GM18526 (cell line): ENCODE measurements at regions not wholly inside any gene's neighbourhood (a gene's known extent, or its start where the extent isn't known, plus 50 kb on each side); places are given as distances from the start of the nearest gene placed in this dataset.

ENCODE experiments used
- POLR2A ChIP-seq: IDR thresholded peaks from 3 replicates; pipeline ENCODE4 v1.6.1; 2011; ENCODE audit not compliant: insufficient read length; ENCODE audit errors: extremely low read depth

DNA sequence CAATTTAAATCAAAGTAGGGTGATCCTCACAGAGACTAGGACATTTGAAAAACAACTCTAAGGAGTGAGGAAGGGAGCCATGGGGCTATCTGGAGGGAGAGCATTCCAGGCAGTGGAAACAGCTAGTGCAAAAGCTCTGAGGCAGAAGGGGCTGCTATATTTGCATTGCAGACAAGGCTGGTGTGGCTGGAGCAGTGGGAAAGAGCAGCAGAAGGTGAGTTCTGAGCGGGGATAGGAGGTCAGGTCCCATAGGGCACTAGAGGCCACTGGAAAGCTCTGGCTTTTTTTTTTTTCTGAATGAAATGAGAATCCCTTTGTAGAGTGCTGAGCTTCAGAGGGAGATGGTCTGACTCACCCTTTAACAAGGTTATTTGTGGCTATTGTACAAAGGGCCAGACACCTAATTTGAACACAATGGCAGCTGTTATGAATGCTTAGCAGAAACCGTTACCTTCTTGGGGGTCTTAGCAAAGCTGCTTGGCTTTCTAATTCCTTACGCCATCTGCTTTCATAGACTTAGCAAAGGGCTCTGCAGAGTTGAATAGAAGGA is 291.6 kb downstream of the BUD13 start:
- TF ChIP-seq POLR2A: no peak

DNA sequence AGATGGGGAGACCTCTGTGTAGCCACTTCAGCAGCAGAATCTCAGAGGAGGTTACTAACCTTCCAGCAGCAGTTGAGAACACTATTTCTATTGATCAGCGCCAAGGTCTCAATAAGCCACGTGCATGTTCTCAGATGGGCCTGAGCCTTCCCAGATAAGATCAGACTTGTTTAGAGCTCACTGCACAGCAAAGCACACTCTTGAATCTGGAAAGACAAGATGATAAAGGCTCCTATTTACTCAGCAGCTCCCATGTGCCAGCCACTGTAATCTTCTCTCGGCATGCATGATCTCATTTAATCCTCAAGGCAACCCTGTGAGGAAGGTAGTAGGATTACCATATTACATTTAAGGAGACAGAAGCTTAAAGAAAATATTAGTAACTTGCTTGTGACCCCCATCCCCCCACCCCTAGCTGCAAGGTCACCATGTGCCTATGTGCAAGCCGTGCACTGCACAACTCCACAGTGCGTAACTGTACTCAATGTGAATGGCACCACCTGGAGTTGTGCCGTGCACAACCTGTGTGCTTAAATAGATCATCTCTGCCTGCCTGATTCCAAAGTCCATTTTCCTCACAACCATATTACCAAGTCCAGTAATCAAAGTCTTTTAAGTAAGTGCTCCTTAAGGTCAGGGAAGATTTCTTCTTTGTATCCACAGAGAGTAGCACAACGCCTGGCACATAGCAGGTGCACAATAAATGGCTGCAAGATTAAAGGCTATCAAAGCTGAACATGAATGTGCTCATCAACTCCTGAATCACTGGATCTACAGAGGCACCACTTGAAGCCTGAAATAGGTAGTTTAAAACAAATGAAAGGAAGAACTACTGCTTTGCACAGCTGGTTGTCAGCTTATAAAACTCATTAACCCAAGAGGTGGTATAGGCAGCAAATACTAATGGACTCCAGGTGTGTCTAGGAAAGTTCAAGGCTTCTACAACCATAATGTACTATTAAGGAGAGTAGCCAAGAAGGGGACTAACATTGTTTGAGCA is 293.8 kb downstream of the BUD13 start:
- TF ChIP-seq POLR2A: no peak

DNA sequence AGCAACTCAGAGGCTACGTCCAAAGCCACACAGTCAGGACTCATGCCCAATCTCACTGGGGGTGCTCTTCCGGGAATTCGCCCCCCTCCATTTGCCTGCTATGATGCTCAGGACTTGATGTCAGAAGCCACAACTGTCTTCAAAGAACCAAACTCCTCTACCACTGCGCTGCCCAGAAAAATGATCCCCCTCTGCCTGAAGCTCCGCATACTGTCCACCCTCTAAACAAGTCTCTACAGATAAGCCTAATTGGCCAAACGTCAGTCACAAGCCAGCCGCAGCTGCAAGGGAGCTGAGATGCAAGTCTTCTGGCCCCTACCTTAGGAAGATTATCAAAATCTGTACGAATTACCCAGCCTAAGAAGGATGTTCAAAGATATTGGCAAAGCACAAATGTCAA is 294.6 kb downstream of the BUD13 start:
- TF ChIP-seq POLR2A: no peak

DNA sequence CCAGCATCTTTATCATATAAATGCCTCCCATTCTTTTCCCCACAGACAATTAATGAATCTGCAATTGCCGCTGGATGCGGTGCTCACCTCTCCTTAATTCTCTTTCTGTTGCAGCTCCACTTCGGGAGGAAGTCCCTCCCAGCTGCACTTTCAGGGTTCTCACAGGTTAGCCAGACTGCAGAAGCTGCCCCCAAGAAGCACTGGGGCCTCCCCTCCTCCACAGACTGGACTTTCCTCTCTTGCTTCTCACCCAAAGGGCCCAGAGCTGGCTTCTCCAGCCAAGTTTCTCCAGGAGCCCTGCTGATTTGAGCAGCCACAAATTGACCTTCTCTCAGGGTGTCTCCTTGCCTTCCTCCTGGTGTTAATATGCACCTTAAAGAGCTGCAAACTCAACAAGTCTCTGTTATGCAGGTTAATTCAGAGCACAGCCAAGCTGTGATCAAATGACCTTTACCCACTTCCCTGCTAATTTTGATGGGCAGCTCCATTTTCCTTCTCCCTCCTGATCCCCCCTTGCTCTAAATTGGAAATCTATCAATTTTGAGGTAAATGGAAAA is 298.9 kb downstream of the BUD13 start:
- no peak for TF ChIP-seq POLR2A

DNA sequence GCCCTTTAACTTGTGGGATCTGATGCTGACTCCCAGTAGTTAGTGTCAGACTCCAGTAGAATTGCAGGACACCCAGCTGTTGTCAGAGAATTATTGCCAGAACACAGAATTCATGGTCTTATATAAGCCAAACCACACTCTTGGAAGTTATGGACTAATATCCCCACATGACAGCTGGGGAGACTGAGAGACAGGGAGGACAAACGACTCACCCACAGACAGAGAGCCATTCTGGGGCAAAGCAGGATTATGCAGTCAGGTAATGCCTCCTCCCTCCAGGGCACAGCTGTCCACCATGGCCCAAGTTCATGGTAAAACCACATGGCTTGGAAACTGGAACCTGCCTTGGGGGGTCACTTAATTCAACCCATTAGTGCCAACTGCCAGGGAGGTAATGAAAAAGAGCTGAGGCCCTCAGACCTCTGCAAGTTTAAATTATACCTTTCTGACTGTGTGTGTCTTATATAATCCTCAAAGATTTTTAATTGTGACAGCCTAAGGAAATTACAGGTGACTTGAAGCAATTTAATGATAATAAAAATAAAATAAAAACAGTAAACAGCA is 299.5 kb downstream of the BUD13 start:
- TF ChIP-seq POLR2A: no peak

DNA sequence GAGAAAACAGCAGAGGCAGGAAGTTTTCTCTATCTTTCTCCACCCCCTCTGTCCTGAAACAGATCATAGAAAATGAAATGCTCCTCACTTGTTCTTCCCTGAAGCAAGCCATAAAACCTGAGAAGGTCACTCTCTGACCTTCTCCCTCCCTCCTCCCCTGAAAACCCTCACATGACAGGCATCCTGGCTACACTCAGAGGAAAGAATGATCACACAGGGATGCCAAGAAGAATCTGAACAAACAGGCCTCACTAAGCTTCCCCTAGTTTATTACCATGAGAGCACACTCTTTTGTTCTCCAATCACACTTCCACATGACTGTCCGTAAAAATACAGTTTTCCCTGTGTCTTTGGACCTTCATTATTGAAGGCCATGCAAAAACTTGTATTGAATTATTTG is 300.1 kb downstream of the BUD13 start:
- no peak for TF ChIP-seq POLR2A

DNA sequence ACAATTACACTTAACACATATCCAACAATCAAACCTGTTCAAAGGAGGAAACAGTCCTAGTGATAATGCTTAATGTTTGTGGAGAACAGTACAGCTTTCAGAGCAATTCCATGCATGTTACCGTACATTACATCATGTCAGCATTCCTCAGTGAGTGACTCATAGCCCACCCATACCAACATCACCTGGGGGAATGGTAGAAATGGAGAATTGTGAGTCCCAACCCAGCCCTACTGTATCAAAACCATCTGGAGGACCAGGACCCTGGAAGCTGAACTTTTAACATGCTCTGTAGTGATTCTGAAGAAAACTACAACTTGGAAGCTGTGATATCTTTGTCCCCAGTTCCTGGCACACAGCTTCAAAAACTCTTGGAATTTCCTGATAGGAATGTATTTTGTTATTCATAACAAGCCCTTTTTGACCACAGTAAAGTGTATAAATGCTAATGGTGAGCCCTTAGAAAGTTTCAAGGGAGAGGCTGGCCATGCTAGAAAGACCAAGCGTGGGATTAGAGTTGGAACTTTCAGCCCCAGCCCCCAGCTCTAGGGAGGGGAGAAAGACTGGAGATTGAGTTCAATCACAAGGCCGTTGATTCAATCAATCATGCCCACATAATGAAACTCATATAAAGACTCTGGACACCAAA is 301.1 kb downstream of the BUD13 start:
- no peak for TF ChIP-seq POLR2A

DNA sequence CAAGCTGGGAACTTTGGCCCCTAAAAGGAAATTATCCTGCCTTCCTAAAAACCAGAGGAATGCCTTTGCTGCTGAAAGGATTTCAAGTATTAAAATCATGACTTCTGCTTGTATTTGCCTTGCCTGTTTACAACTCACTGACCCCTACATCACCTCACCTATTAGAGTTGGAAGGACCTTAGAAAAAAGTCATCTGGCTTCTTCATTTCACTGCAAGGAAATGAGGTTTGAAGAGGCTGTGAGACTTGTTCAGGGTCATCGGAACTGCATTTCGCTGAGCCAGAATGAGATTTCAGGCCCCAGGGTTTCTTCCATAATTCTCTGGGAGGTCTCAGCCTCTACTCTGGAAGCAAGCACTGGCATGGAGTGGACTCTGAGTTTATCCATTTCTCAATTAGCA is 304.1 kb downstream of the BUD13 start:
- TF ChIP-seq POLR2A: no peak

DNA sequence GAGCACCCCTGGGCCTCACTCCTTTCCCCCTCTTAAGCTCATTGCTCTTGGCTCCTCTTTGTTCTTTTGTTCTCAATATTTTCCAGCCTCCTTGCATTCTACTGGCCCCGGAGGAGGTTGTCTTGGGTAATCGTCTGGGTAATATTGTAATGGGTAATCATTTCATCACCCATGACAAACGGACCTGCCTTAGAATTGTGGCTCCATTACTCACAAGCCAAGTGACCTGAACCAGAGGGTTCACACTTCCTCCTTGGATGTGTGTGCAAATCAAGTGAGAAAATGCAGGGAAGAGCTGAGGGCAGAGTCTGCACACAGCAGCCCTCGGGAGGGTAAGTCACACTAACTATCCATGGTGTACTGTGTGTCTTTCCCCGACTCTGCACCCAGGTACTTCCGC is 305.0 kb downstream of the BUD13 start:
- no peak for TF ChIP-seq POLR2A

DNA sequence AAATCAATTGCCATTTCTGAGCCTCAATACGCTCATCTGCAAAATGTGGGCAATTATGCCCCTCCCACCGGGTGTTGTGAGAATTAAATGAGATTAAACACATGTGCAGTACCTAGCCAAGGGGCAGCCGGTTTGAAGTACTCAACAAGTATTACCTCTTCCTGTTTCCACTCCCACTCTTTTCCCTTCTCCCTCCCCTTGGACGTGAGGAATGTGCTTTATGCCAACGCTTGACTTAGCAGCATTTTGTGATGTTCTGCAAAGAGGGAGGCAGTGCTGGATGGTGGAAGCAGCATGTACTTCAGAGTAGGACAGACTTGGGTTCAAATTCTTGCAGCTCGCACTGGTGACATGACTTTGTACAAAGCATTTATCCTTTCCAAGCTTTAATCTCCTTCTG is 306.0 kb downstream of the BUD13 start:
- no peak for TF ChIP-seq POLR2A

DNA sequence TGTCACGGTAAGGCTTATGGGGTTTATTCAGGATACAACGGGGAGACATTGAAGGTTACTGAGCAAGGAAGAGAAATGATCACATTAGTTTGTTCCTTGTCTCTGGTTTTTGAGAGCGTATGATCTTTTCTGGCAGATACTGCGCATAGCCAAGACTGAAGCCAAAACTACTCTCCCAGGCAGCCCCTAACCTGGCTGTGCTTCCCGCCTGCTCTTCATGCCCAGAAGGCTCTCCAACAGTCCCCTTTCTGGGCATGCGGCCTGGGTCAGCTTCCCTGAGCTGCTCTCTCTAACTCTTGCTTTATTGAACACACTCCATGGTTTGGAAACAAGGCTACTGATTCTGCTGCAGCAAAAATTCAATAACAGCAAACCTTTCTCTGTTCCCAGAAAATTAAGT is 306.6 kb downstream of the BUD13 start:
- no peak for TF ChIP-seq POLR2A

DNA sequence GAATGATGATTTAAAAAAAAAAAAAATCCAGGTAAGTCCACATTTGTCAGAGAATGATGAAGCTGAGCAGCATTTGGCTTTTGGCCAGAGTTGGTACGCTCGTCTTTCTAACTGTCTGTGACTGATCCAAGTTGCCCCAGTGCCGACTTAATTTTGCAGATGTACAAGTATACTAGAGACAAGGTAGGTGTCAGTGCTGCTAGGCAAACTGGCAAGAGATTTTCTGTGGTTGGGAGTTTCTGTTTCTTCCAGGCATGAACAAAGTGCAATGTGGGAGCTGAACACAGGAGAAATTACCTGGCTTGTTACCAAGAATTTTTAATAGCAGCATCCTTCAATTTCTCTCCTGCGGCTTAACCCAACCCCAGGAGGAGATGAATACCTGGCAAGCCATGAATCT is 307.7 kb downstream of the BUD13 start:
- no peak for TF ChIP-seq POLR2A

DNA sequence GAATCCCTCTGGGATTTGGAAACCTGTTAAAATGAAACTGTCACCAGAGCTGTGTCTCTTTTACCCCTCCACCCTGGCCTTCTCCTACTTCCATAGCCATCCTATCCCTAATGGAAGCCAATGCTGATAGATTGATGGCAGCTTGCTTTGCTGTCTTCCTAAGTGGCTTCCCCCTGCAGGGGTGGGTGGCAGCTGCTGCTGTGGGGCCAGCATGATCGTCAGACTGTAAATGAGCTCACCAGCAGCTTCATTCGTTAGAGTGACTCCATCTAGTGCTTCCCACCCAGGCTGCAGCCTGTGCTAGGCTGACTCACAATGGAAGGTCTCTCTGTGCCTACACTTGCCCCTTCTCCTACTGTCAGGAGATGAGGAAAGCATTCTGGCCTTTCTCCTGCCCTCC is 311.0 kb downstream of the BUD13 start:
- TF ChIP-seq POLR2A: no peak

DNA sequence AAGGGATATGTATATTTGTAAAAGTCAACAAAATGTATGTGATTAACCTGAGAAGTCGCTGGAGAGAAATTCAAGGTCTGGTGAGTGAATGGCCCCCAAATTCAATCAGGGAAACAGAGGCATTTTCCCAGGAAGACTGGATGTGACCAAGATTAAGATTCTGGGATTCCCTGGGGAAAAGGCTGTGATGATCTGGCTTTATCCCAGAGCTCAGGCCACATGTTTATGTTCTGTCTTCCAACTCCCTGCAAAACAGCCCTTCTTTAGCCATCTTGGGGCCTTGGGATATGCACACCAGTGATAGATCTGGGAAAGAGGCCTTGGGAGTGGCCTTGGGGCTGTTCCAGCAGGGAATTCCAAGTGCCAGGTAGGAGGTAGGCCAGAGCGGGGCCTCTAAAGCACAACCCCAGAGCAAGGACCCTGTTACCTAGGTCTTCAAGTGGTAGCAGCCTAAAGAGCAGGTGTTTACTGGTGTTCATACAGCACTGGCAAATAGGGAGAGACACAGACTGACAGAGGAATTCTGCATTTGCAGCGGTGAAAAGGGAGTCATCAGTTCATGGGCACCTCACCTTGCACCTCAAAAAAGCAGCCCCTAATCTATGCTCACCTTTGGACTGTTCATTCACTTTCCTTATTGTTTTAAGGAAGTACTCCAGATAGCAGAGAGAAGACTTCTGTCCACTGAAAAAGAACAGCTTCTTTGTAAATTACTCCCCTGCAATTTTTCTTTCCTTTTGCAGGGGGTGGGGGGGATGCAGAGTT is 312.4 kb downstream of the BUD13 start:
- TF ChIP-seq POLR2A: no peak
